Osteoblast (primary cell): ENCODE measurements at regions not wholly inside any gene's neighbourhood (a gene's known extent, or its start where the extent isn't known, plus 50 kb on each side); places are given as distances from the start of the nearest gene placed in this dataset.

Experiments
- DNase-seq: peaks from one replicate; pipeline ENCODE4 v3.0.0; 2011; ENCODE audit warnings: low spot score, mixed read lengths; ENCODE audit not compliant: insufficient read length; ENCODE audit errors: missing footprints
- H2AFZ ChIP-seq: 2 replicates; pipeline ENCODE4 v1.6.0; 2011; ENCODE audit warnings: mild to moderate bottlenecking, low read length
- H3K27ac ChIP-seq: 2 replicates; pipeline ENCODE4 v1.5.1; 2011; ENCODE audit warnings: mild to moderate bottlenecking, low read depth, low read length, moderate library complexity
- H3K27me3 ChIP-seq: 2 replicates; pipeline ENCODE4 v1.6.0; 2012; ENCODE audit warnings: mild to moderate bottlenecking, control low read depth, inconsistent platforms, low read length, moderate library complexity; ENCODE audit not compliant: insufficient read depth
- H3K36me3 ChIP-seq: 2 replicates; pipeline ENCODE4 v1.5.1; 2011; ENCODE audit warnings: mild to moderate bottlenecking, low read length, control low read depth, moderate library complexity; ENCODE audit not compliant: insufficient read depth
- H3K4me1 ChIP-seq: 2 replicates; pipeline ENCODE4 v1.5.1; 2011; ENCODE audit warnings: mild to moderate bottlenecking, low read length, control low read depth, moderate library complexity; ENCODE audit not compliant: insufficient read depth
- H3K4me2 ChIP-seq: 2 replicates; pipeline ENCODE4 v1.6.0; 2011; ENCODE audit warnings: mild to moderate bottlenecking, low read length; ENCODE audit not compliant: insufficient read depth
- H3K4me3 ChIP-seq: fragments of 200-600 bp; sonication (generic); 3 replicates; pipeline ENCODE4 v1.5.1; 2012; ENCODE audit warnings: mild to moderate bottlenecking, low read length, inconsistent platforms; ENCODE audit not compliant: insufficient read depth
- H3K79me2 ChIP-seq: 2 replicates; pipeline ENCODE4 v1.6.0; 2012; ENCODE audit warnings: mild to moderate bottlenecking, low read length, control low read depth, inconsistent platforms; ENCODE audit not compliant: insufficient read depth
- H3K9me3 ChIP-seq: 2 replicates; pipeline ENCODE4 v1.5.1; 2011; ENCODE audit warnings: low read depth, low read length, control low read depth
- H4K20me1 ChIP-seq: 2 replicates; pipeline ENCODE4 v1.6.0; 2012; ENCODE audit warnings: mild to moderate bottlenecking, low read length, control low read depth; ENCODE audit not compliant: insufficient read depth
- CTCF ChIP-seq: IDR thresholded peaks from 2 replicates; pipeline ENCODE4 v1.5.1; 2011; ENCODE audit warnings: mild to moderate bottlenecking, low read depth, low read length, moderate library complexity; ENCODE audit errors: extremely low read depth

GRCh38 chr11:19345519-19345847 lies 104.7 kb upstream of the E2F8 start:
- H3K4me1 ChIP-seq: peaks cover 12% of the 10 kb centered on the region
- no peaks in the 10 kb centered on the region for H4K20me1 ChIP-seq
- H3K4me3 ChIP-seq: peak overlapping the region; percentile 79
- H3K79me2 ChIP-seq: no peaks in the 10 kb centered on the region
- no peak overlapping the region for H3K27ac ChIP-seq
- H2AFZ ChIP-seq: peak overlapping the region; percentile 90
- peak; percentile 87 for DNase-seq
- H3K27me3 ChIP-seq: peaks cover 57% of the 10 kb centered on the region
- no peaks in the 10 kb centered on the region for H3K9me3 ChIP-seq
- no peaks in the 10 kb centered on the region for H3K36me3 ChIP-seq
- no peak for TF ChIP-seq CTCF
- H3K4me2 ChIP-seq: peak overlapping the region; percentile 94

GRCh38 chr11:19344661-19345518 lies 104.1 kb upstream of the E2F8 start:
- Histone ChIP-seq H3K36me3 (no peaks in the 10 kb centered on the region), H3K4me3 (peak overlapping the region; percentile 79), H3K27ac (no peak overlapping the region), H3K4me2 (peak overlapping the region; percentile 94), H3K9me3 (no peaks in the 10 kb centered on the region), H3K79me2 (no peaks in the 10 kb centered on the region), H3K27me3 (peaks cover 63% of the 10 kb centered on the region), H4K20me1 (no peaks in the 10 kb centered on the region), H3K4me1 (peaks cover 12% of the 10 kb centered on the region), H2AFZ (peak overlapping the region; percentile 90)
- DNase-seq: peak; percentile 95
- no peak for TF ChIP-seq CTCF

- no peaks in the 10 kb centered on the region for H3K36me3 ChIP-seq
- H3K27me3 ChIP-seq: peaks cover 74% of the 10 kb centered on the region
- peaks cover 12% of the 10 kb centered on the region for H3K4me1 ChIP-seq
- no peaks in the 10 kb centered on the region for H3K9me3 ChIP-seq
- H3K4me2 ChIP-seq: no peak overlapping the region
- H3K4me3 ChIP-seq: no peak overlapping the region
- no peaks in the 10 kb centered on the region for H3K79me2 ChIP-seq
- DNase-seq: no peak
- TF ChIP-seq CTCF: no peak
- no peak overlapping the region for H2AFZ ChIP-seq
- no peaks in the 10 kb centered on the region for H4K20me1 ChIP-seq
- H3K27ac ChIP-seq: no peak overlapping the region
Observed at GRCh38 chr11:19342036-19342435, 101.3 kb upstream of the E2F8 start.

- no peaks in the 10 kb centered on the region for H3K79me2 ChIP-seq
- H3K4me1 ChIP-seq: no peaks in the 10 kb centered on the region
- H3K27ac ChIP-seq: no peak overlapping the region
- no peak for DNase-seq
- TF ChIP-seq CTCF: no peak
- H2AFZ ChIP-seq: no peak overlapping the region
- H3K4me2 ChIP-seq: no peak overlapping the region
- H3K36me3 ChIP-seq: no peaks in the 10 kb centered on the region
- H4K20me1 ChIP-seq: no peaks in the 10 kb centered on the region
- H3K27me3 ChIP-seq: peaks cover 55% of the 10 kb centered on the region
- no peaks in the 10 kb centered on the region for H3K9me3 ChIP-seq
- H3K4me3 ChIP-seq: no peak overlapping the region
Observed at GRCh38 chr11:19338375-19338774, 97.6 kb upstream of the E2F8 start.
